Progenitor cell of endocrine pancreas (in vitro differentiated cells): ENCODE measurements at regions not wholly inside any gene's neighbourhood (a gene's known extent, or its start where the extent isn't known, plus 50 kb on each side); places are given as distances from the start of the nearest gene placed in this dataset.

Experiments used
- DNase-seq: peaks from one replicate; pipeline ENCODE4 v3.0.0; 2021; ENCODE audit warnings: low spot score; ENCODE audit not compliant: unreplicated experiment
- H3K27ac Mint-ChIP-seq: 2 replicates; pipeline ENCODE4 v1.8.0; 2021; ENCODE audit warnings: mild to moderate bottlenecking, moderate library complexity, mixed read lengths
- H3K27me3 Mint-ChIP-seq: 2 replicates; pipeline ENCODE4 v1.8.0; 2021; ENCODE audit warnings: mixed read lengths
- H3K36me3 Mint-ChIP-seq: 2 replicates; pipeline ENCODE4 v1.8.0; 2022; ENCODE audit warnings: mixed read lengths; ENCODE audit not compliant: insufficient read depth
- H3K4me1 Mint-ChIP-seq: 2 replicates; pipeline ENCODE4 v1.8.0; 2021; ENCODE audit warnings: low read depth, mixed read lengths
- H3K4me3 Mint-ChIP-seq: 2 replicates; pipeline ENCODE4 v1.8.0; 2021; ENCODE audit warnings: low read depth, mild to moderate bottlenecking, moderate library complexity, mixed read lengths
- H3K9me3 Mint-ChIP-seq: 2 replicates; pipeline ENCODE4 v1.8.0; 2021; ENCODE audit warnings: low read depth, mixed read lengths
- TF ChIP-seq, protein P1 (sequence below): fragments of 200-600 bp; sonication (generic); IDR thresholded peaks from one replicate; pipeline ENCODE4 v1.5.0; 2021; ENCODE audit warnings: antibody characterized with exemption, mild to moderate bottlenecking; ENCODE audit not compliant: unreplicated experiment

DNA sequence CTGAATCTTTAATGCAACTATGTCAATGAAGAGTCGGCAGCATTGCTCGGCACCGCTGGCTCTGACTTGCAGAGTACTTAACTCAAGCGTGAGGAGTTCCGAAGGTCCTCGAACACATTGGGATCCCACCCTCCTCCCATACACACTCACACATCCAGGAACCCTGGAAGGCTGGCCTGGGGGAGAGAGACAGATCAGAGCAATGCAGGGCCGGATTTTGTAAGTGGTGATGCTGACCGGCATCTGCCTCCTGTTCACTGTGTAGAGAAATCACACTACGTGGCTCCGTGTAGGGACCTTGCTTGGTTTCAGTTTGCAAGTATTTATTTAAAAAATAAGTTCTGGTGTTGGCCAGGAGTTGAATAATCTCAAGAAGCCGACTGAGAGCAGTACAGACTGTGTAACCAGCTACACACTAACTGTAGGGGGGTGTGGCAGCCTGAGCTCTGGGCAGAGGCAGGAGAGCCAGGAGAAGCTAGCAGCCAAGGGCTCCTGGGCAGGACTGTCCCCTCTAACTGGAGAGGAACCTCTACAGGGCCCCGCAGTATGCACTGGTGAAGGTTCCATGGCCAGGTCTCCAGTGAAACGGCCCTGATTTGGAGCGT lies 190.2 kb upstream of the TNRC6C start:
- TF ChIP-seq, protein P1, sequence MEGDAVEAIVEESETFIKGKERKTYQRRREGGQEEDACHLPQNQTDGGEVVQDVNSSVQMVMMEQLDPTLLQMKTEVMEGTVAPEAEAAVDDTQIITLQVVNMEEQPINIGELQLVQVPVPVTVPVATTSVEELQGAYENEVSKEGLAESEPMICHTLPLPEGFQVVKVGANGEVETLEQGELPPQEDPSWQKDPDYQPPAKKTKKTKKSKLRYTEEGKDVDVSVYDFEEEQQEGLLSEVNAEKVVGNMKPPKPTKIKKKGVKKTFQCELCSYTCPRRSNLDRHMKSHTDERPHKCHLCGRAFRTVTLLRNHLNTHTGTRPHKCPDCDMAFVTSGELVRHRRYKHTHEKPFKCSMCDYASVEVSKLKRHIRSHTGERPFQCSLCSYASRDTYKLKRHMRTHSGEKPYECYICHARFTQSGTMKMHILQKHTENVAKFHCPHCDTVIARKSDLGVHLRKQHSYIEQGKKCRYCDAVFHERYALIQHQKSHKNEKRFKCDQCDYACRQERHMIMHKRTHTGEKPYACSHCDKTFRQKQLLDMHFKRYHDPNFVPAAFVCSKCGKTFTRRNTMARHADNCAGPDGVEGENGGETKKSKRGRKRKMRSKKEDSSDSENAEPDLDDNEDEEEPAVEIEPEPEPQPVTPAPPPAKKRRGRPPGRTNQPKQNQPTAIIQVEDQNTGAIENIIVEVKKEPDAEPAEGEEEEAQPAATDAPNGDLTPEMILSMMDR = no peak
- Mint-ChIP-seq H3K4me3 (no peak overlapping the region), H3K9me3 (no peaks in the 10 kb centered on the region), H3K27ac (no peak overlapping the region), H3K27me3 (peaks cover 57% of the 10 kb centered on the region), H3K4me1 (peaks cover 4% of the 10 kb centered on the region), H3K36me3 (no peaks in the 10 kb centered on the region)
- DNase-seq = no peak

DNA sequence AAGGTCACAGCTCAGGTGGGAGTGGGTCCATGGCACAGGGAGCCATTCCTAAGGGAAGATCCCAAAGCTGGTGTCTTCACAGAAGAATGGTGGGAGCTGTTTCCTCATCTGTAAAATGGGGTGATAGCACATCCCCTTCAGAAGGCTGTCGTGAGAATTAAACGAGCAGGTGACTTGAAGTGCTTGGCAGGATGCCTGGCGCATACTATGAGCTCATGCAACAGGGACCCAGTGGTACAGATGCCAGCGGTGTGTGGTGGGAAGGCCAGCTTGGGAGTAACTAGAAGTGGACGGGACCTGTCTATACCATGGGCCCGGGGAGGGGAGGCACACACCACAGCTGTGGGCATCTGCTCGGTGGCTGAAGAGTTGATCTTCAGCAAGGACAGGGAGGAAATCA lies 189.3 kb upstream of the TNRC6C start:
- TF ChIP-seq, protein P1 = no peak
- DNase-seq = no peak
- Mint-ChIP-seq H3K27ac (no peak overlapping the region), H3K36me3 (no peaks in the 10 kb centered on the region), H3K9me3 (no peaks in the 10 kb centered on the region), H3K27me3 (peaks cover 51% of the 10 kb centered on the region), H3K4me3 (no peak overlapping the region), H3K4me1 (peaks cover 4% of the 10 kb centered on the region)

DNA sequence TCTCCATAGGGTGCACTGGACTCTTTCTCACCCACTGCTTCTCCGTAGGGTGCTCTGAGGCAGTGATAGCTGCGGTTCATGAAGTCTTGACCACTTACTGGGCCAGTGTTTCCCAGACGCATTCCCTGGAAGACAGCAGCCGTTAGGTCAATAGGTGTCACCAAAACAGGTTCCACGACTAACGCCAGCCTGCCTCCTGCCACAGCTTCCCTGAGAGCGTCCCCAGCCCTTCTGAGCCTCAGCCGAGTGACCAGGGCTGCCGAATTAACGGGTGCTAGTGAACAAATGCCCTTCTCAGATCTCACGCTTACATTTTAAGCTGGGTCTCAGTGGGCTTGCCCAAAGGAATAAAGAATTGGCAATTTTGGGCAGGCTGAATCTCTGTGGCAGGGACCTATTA lies 188.7 kb upstream of the TNRC6C start:
- DNase-seq = no peak
- Mint-ChIP-seq H3K36me3 (no peaks in the 10 kb centered on the region), H3K9me3 (no peaks in the 10 kb centered on the region), H3K27ac (no peak overlapping the region), H3K4me3 (no peak overlapping the region), H3K4me1 (peaks cover 4% of the 10 kb centered on the region), H3K27me3 (peaks cover 49% of the 10 kb centered on the region)
- TF ChIP-seq, protein P1 = no peak

DNA sequence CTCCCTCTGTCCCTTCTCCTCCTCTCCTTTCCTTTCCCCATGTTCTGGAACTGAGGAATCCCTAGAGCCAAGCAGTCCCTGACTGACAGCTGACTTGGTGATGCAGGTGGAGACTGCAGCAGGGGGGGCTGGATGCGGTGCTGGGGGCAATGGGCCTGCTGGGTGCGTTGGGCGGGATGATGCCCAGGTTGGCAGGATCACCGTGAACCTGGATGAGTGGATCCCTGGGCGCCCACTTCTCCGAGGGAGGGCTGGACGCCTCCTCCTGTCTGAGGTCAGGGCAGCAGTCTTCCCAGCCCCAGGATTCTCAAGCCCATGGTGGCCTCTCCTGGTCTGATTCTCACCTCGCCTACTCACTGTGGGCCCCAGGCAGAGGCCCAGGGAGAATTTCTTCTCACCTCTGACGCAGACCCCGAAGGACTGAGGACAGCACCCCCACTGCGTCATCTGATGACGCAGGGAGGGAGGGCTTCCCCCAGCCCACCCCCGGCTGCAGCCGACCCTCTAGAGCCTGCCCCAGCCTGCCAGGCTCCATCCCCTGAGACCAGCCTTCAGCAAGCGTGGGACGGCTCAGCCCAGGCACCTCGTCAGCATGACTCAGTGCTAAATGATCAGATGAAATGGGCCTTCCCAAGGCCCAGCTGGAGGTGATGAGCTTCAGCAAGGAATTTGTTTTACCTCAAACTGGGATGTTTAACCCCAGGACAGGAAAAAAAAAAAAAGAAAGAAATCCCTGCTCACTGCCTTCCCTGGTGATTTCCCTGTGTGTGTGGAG lies 188.0 kb upstream of the TNRC6C start:
- no peaks in the 10 kb centered on the region for H3K36me3 Mint-ChIP-seq
- peaks cover 4% of the 10 kb centered on the region for H3K4me1 Mint-ChIP-seq
- no peak overlapping the region for H3K27ac Mint-ChIP-seq
- TF ChIP-seq, protein P1 = no peak
- peaks cover 46% of the 10 kb centered on the region for H3K27me3 Mint-ChIP-seq
- H3K9me3 Mint-ChIP-seq = no peaks in the 10 kb centered on the region
- no peak for DNase-seq
- H3K4me3 Mint-ChIP-seq = no peak overlapping the region

DNA sequence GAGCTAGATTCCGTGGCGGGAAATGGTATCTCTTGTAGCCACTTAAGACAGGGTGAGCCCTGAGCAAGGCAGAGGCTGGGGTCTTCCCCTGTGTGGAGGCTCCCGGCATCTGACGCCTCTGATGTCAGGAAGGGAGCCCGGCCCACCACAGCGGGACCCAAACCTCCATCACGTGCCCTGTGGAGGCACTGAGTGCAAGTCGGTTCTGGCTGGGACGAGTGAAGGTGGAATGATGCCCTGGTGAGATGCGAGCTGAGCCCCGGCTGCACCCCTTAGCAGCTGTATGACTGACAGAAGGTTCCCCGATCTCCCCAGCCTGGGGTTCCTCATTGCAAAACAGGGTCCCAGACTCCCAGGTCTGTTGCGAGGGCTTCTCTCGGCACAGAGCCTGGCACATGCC lies 187.4 kb upstream of the TNRC6C start:
- Mint-ChIP-seq H3K36me3 (no peaks in the 10 kb centered on the region), H3K9me3 (no peaks in the 10 kb centered on the region), H3K4me1 (peaks cover 4% of the 10 kb centered on the region), H3K27me3 (peaks cover 46% of the 10 kb centered on the region), H3K4me3 (no peak overlapping the region), H3K27ac (no peak overlapping the region)
- DNase-seq = no peak
- TF ChIP-seq, protein P1 = no peak
